ENCODE measurements at regions not wholly inside any gene's neighbourhood (a gene's known extent, or its start where the extent isn't known, plus 50 kb on each side); places are given as distances from the start of the nearest gene placed in this dataset.

DNA sequence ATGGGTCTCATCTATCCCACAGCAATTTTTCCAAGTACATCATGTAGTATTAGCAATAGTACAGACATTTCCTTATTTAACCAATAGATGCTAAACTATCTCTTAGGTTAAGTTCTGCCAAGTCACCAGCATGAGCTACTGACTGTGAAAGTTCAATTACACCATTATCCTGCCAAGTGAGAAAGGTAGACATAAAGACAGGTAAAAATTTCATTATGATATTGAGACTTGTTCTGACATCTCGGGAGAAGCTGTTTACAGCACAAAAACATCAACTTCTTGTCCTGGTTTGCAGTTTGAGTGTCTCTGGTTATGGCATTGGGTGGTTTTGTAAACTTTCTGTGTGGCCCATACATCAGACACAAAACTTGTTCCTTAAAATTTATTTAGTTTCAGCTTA, 622.4 kb upstream of the PCDH10 start:
- no peak for DNase-seq
- Histone ChIP-seq H3K27me3 (no peaks in the 10 kb centered on the region), H3K4me3 (no peak overlapping the region), H3K9me3 (no peaks in the 10 kb centered on the region), H3K36me3 (no peaks in the 10 kb centered on the region)

DNA sequence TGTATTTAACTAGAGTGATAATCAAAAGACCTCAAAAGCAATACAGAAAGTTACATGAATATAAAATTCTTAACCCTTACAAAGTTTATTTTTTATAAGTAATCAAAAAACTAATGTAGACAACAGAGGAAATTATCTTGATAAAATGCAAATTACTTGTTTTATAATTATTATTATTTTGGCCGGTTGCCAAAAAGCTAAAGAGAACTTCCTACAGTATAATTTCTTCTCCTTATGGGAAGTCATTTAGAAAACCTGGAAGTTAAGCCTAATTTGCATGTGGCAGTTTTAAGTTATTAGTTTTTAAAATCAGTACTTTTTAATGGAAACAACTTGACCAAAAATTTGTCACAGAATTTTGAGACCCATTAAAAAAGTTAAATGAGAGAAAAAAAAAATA, 621.3 kb upstream of the PCDH10 start:
- no peaks in the 10 kb centered on the region for H3K9me3 ChIP-seq
- no peaks in the 10 kb centered on the region for H3K27me3 ChIP-seq
- H3K36me3 ChIP-seq: no peaks in the 10 kb centered on the region
- DNase-seq: no peak
- no peak overlapping the region for H3K4me3 ChIP-seq

DNA sequence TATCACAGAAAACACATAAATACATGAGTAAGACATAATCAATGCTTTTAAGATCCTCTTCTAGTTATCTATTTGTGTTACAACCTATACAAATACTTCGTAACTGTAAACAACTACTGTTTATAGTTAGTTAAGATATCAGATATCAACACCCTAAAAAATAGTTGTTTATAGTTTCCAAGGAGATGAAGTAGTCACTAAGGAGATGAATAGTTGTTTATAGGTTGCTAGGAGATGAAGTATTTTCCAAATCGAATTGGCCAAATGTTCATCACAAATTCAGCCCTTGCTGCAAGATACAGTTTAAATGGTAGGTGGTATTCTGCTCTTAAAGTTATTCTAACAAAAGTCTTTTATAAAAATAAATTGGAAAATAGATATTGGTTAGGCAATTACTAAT, 618.2 kb upstream of the PCDH10 start:
- Histone ChIP-seq H3K27me3 (no peaks in the 10 kb centered on the region), H3K4me3 (no peak overlapping the region), H3K36me3 (no peaks in the 10 kb centered on the region), H3K9me3 (no peaks in the 10 kb centered on the region)
- no peak for DNase-seq

DNA sequence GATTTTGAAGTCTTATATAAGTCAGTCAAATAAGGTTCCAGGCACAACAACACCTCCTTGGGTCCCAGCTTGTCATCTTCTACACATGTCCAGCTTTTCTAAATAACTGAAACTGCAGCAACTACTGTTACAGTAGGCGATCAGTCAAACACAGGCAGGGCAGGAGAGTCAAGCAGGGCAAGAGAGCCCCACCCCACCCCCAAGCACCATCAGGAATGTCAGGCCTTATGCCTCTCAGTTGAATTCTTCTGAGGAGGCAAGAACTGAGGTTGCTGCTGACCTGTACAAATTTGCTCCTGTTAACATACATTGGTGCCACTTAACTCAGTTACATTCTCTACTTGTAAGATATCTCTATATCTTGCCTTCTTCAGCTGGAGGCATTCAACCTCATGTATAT, 608.8 kb upstream of the PCDH10 start:
- H3K27me3 ChIP-seq: no peaks in the 10 kb centered on the region
- H3K36me3 ChIP-seq: no peaks in the 10 kb centered on the region
- no peak overlapping the region for H3K4me3 ChIP-seq
- no peak for DNase-seq
- no peaks in the 10 kb centered on the region for H3K9me3 ChIP-seq

DNA sequence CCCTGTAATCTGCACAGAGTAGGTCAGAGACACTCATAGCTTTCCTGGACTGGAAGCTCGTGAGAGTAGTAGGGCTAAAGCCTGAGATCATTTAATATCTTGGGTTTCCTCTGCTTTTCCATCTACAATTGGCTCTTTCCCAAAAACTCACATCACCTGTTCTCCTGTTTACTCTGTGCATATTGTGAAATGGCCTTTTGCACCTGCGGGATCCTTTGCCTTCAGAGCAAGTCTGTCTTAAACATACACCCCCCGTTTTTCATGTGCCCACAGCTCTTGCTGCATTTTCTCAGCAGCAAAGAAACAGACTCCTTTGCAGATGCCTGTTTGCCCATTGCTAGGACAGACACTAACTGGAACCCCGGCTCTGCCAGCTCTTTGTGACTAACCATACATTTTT, 608.3 kb upstream of the PCDH10 start:
- Histone ChIP-seq H3K9me3 (no peaks in the 10 kb centered on the region), H3K4me3 (no peak overlapping the region), H3K27me3 (no peaks in the 10 kb centered on the region), H3K36me3 (no peaks in the 10 kb centered on the region)
- DNase-seq: no peak

DNA sequence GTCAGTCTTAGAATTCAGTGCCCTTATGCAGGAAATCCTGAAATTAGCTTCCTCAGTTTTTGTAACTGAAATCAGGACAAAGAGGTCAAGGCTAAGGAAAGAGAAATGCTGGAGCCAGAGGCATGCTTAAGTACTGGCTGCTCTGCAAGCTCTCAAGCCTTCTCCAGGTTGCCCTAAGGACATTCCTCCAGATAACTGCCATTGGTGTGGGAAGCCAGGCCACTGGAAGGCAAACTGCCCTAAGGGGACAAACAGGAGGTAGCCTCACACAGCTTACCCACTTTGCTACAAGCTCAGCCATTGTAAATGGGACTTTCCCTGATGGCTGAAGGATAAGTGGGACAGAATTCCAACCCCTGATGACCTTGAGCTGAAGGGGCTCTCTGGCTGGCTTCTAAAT, 606.9 kb upstream of the PCDH10 start:
- Histone ChIP-seq H3K9me3 (no peaks in the 10 kb centered on the region), H3K4me3 (no peak overlapping the region), H3K27me3 (no peaks in the 10 kb centered on the region), H3K36me3 (no peaks in the 10 kb centered on the region)
- no peak for DNase-seq

DNA sequence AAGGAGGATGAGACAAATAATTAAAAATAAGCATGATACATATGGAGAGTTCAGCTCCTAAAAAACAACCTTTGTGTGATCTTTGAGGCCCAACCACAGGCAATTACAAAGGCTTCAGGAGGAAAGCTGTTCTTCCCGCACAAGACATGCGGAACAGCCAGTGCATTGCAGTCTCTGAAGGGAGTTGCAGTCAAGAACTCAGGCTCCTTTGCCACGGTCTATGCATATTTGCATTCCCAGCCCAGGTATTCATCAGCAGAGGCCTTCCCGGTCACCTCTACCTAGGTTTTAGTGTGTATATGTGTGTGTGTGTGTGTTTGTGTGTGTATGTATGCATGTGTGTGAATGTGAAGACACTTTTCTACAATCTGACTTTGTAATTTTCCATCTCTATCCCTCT, 600.6 kb upstream of the PCDH10 start:
- Histone ChIP-seq H3K4me3 (no peak overlapping the region), H3K27me3 (no peaks in the 10 kb centered on the region), H3K9me3 (no peaks in the 10 kb centered on the region), H3K36me3 (no peaks in the 10 kb centered on the region)
- no peak for DNase-seq

DNA sequence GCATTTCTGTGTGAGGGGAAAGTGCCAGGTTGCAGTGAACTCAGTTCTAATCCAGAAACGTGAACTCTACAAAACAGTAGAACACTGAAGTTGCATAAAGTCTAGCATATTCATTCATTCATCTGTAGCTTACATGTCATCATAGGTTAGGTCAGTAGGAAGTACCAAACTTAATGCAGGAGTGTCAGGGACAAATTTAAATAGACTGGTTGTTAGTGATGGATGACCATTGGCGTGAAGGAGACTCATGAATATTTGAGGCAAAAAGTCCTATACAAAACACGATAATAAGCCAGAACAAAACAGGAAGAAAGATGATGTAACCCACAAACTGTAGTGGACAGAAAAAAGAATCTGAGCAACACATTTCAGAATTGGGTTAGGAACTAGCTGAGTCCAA, 592.8 kb upstream of the PCDH10 start:
- Histone ChIP-seq H3K4me3 (no peak overlapping the region), H3K27me3 (no peaks in the 10 kb centered on the region), H3K9me3 (no peaks in the 10 kb centered on the region), H3K36me3 (no peaks in the 10 kb centered on the region)
- no peak for DNase-seq

DNA sequence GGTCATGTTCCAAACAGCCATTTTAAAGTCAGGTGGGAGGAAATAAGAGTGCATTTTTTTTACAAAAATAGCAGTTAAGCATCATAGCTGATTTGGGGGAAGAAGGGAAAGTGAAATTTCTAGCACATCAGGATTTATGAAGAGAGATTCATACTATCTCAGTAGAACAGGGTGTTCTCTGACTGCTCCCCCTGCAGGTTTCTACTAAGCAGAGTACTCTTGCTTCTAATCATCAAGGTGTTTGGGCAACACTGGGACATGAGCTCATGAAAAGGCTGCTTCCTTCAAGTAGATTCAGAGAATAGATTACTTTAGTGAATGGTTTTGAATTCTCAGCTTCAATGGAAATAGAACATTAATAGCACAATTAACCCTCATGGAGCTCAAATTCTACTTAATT, 591.4 kb upstream of the PCDH10 start:
- Histone ChIP-seq H3K36me3 (no peaks in the 10 kb centered on the region), H3K9me3 (no peaks in the 10 kb centered on the region), H3K4me3 (no peak overlapping the region), H3K27me3 (no peaks in the 10 kb centered on the region)
- no peak for DNase-seq

DNA sequence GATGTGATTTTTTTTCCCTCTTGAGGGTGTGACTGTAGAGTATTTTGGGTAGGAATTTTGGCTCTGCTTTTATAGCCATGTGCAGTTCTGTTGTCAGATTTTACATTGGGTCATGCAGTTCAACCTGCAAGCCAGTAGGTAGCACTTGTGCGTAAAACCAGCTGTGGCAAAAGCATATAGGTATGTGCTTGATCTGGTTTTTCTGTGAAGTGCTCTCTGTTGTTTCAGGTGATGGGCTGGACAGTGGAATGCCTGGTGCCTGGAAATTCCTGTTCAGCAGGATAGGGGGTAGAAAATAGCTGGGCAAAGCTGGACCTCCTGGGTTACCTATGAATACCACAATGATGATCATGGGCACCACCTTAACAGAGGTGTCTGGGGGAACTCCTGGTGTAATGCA, 584.2 kb upstream of the PCDH10 start:
- no peak for DNase-seq
- Histone ChIP-seq H3K9me3 (no peaks in the 10 kb centered on the region), H3K4me3 (no peak overlapping the region), H3K36me3 (no peaks in the 10 kb centered on the region), H3K27me3 (no peaks in the 10 kb centered on the region)

DNA sequence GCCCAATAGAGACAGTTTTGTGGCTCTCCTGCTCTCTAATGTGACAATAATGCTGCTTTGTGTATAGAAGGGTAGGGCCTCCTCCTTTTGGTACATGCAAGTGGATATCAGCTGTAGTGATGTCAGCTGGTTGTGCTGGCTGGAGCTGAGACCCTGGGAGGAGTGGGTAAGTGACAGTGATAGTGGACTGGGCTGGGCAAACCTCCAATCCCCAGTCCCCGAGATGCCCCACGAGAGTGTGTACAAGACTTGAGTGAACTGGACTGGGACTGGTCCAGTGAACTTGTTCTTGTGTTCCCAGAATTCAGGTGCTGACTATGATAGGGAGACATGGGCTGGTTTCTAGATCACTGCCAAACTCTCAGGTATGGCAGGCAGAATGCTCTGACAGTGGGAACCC, 583.6 kb upstream of the PCDH10 start:
- no peak for DNase-seq
- no peak overlapping the region for H3K4me3 ChIP-seq
- no peaks in the 10 kb centered on the region for H3K36me3 ChIP-seq
- H3K9me3 ChIP-seq: no peaks in the 10 kb centered on the region
- no peaks in the 10 kb centered on the region for H3K27me3 ChIP-seq

DNA sequence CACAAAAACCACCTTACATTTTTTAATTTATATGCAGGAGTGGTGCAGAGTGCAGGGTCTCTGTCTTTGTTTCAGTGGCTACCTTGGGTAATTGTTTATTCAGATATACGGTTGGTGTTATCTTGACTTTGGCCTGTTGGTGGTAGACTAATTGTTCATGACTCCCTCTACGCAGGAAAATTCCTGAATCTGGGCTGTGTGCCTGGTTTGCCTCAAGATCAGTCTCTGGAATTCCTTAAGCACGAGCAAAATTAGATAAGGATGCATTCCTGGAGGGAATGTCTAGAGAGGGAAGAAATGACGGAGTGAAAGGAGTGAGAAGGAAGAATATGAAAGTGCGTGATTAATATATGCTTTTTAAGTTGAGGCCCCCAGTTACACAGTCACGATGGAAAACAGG, 576.9 kb upstream of the PCDH10 start:
- Histone ChIP-seq H3K4me3 (no peak overlapping the region), H3K9me3 (no peaks in the 10 kb centered on the region), H3K36me3 (no peaks in the 10 kb centered on the region), H3K27me3 (no peaks in the 10 kb centered on the region)
- DNase-seq: no peak

DNA sequence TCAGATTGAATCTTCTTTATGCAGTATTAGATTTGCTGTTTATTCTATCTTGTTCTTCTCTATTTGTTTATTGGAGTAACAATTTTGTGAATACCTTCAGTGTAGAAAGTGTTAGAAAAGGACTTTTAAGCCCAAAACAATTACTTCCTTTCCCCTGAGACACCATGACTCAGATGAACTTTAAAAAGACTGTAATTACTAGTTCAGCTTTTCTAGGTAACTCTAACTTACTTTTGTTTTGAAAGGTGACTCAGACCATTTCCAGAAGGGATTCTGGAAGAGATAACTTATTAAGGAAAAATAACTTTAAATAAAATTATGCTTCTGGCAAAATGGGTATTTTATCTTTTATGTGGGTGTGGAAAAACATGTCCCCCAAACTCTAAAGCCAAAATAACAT, 561.5 kb upstream of the PCDH10 start:
- DNase-seq: no peak
- no peaks in the 10 kb centered on the region for H3K27me3 ChIP-seq
- no peak overlapping the region for H3K4me3 ChIP-seq
- no peaks in the 10 kb centered on the region for H3K9me3 ChIP-seq
- no peaks in the 10 kb centered on the region for H3K36me3 ChIP-seq

DNA sequence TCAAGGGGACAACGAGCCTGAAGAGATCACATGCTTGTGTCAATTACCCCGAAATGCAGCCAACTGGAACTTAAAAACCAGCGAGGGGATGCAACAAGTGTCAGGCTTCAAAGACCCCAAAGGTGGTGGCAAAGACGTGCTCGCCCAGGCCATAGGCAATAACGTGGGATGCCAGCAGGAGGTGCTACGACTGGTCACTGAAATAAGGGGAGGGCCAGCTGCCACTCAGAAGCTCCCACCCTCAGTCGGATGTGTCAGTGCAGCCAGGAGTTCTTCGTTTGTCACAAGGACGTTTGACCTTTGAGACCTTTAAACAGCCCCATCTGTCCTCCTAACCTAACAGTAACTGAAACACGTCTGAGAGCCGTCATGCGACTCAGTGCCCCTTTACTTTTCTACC, 556.8 kb upstream of the PCDH10 start:
- Histone ChIP-seq H3K27me3 (no peaks in the 10 kb centered on the region), H3K9me3 (no peaks in the 10 kb centered on the region), H3K36me3 (no peaks in the 10 kb centered on the region), H3K4me3 (no peak overlapping the region)
- no peak for DNase-seq

DNA sequence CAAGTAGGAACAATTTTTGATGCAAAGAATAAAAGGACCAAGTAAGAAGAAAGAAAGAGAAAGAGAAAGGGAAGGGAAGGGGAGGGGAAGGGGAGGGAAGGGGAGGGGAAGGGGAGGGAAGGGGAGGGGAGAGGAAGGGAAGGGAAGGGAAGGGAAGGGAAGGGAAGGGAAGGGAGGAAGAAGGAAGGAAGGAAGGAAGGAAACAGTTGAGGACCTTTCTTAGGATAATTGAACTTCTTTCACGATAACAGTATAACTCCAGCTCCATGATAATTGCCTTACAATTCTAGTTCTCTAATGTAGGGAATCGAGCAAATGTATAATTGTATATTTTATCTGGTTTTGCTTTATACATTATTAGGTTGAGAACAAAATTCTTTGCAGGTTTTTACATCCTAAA, 556.2 kb upstream of the PCDH10 start:
- no peaks in the 10 kb centered on the region for H3K9me3 ChIP-seq
- DNase-seq: no peak
- no peaks in the 10 kb centered on the region for H3K36me3 ChIP-seq
- H3K4me3 ChIP-seq: no peak overlapping the region
- no peaks in the 10 kb centered on the region for H3K27me3 ChIP-seq

DNA sequence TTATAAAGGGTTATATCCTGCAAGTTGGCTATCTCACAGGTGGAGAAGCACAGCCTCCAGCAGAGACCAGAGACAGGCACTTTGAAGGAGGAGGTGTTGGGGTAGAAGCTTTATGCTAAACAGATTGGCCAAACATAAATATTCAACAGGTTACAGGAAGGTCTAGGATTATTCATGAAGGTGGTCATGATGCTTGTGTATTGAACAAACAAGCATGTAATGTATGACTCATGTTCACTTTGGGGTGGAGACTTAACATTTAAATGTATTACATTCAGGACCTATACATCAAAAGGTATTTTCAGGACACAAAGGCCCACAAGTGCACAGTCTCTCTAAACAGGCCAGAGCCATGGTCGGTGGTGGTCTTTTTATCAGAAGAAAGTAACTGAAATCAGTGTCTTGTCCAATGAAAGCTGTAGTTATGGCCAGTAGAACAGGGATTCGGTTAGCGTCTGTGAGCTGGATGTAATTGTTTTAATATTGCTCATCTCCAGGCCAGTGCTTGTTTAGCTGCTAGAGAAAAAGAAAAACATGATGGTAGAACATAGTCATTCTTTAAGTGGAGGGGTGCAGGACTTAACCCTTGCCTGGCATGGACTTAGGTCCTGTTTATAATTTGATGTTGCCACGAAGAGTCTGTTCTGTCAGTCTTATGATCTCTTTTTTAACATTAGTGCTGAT, 555.2 kb upstream of the PCDH10 start:
- no peaks in the 10 kb centered on the region for H3K36me3 ChIP-seq
- no peaks in the 10 kb centered on the region for H3K9me3 ChIP-seq
- DNase-seq: no peak
- no peaks in the 10 kb centered on the region for H3K27me3 ChIP-seq
- H3K4me3 ChIP-seq: no peak overlapping the region

DNA sequence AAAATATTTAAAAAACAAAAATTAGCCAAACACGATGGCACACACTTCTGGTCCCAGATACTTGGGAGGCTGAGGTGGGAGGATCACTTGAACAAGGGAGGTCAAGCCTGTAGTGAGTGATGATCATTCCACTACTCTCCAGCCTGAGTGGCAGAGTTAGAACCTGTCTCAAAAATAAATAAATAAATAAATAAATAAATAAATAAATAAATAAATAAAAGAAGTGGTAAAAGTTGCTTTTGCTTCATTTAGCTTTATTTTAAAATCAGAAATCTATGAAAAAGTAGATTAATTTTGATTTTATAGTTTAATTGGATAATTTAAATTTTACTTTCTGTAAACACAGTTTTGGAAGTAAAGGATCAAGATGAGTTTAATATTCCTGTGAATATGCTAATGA, 552.9 kb upstream of the PCDH10 start:
- no peaks in the 10 kb centered on the region for H3K36me3 ChIP-seq
- no peak for DNase-seq
- H3K4me3 ChIP-seq: no peak overlapping the region
- no peaks in the 10 kb centered on the region for H3K27me3 ChIP-seq
- H3K9me3 ChIP-seq: no peaks in the 10 kb centered on the region

DNA sequence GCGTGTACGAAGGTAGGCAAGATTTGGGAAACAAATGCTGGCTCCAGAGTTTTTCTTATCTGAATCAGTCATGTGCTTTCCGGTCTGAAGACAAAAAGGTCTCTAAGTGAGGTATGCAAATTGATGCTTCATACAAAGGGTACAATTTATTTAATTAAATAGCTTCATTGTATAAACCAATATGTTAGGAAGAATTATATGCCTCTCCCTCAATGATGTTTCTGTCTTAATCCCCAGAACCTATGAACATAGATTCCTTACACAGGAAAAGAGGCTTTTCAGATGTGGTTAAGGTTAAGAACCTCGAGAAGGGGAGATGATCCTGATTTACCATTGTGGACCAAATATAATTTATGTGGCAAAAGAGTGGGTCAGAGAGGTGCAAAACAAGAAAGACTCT, 543.5 kb upstream of the PCDH10 start:
- no peaks in the 10 kb centered on the region for H3K9me3 ChIP-seq
- H3K36me3 ChIP-seq: no peaks in the 10 kb centered on the region
- no peaks in the 10 kb centered on the region for H3K27me3 ChIP-seq
- no peak overlapping the region for H3K4me3 ChIP-seq
- DNase-seq: no peak

DNA sequence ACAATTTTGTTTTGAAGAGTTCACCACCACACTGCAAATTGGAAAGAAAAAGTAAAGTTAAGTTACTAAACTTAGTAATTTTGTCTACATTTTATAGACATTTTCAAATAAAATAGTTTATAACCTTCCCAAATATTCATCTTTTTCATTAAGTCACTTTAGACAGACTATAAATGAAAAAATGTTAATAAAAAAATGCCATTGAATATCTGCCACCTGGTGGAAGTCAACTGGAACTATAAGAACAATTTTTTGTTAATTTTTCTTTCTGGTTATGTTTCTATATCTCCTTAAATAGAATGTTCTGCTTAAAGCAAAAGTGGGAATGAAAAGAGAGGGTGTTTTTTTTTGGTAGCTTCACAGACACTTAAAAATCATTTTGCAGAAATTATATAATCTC, 534.4 kb upstream of the PCDH10 start:
- Histone ChIP-seq H3K9me3 (no peaks in the 10 kb centered on the region), H3K36me3 (no peaks in the 10 kb centered on the region), H3K27me3 (no peaks in the 10 kb centered on the region), H3K4me3 (no peak overlapping the region)
- DNase-seq: no peak
